ENCODE measurements at regions not wholly inside any gene's neighbourhood (a gene's known extent, or its start where the extent isn't known, plus 50 kb on each side); places are given as distances from the start of the nearest gene placed in this dataset.
A peak's percentile ranks its signal among the peaks of the same experiment; 100 is the strongest.

DNA sequence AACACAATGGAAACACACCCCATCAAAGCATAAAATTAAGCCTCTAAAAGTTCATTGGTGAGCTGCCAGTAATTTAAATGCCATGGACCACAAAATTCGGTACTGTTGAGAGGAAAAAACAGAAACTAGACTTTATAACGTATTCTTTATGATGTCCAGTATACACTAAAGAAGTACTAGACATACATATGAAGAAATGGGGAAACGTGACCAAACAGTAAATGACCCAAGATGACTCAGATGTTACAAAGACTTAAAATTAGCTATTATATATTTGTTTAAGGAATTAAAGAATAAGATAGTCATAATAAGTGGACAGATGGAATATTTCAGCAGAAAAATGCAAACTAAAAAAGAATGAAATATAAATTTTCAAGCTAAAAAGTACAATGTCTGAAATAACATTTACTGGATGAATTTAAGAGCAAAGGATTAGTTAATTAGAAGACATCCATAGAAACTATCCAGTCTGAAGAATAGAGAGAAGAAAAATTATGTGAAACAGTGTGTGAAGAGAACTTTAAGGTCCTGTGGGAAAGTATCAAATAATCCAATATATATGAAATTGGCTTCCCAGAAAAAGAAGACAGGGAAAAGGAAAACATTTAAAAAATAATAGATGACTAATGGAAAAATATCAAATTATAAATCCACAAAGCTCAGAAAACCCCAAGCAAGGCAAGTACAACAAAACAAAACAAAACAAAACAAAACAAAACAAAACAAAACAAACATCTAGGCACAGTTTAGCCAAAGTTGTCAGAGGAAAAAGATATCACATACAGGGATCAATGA lies 69.4 kb downstream of the SAMD9 start:
- Mint-ChIP-seq H3K36me3 (ENCODE audit: insufficient read depth in 2 of 2) (no peaks in the 10 kb centered on the region), H3K4me1 (ENCODE audit: low read depth) (peaks cover 17% of the 10 kb centered on the region), H3K27me3 (ENCODE audit: low read depth) (peaks cover 14% of the 10 kb centered on the region), H3K27ac (no peak overlapping the region), H3K9me3 (no peaks in the 10 kb centered on the region), H3K4me3 (no peak overlapping the region)
- no peak for ATAC-seq (replicated peaks in 1 of 2)
- no peak for DNase-seq

DNA sequence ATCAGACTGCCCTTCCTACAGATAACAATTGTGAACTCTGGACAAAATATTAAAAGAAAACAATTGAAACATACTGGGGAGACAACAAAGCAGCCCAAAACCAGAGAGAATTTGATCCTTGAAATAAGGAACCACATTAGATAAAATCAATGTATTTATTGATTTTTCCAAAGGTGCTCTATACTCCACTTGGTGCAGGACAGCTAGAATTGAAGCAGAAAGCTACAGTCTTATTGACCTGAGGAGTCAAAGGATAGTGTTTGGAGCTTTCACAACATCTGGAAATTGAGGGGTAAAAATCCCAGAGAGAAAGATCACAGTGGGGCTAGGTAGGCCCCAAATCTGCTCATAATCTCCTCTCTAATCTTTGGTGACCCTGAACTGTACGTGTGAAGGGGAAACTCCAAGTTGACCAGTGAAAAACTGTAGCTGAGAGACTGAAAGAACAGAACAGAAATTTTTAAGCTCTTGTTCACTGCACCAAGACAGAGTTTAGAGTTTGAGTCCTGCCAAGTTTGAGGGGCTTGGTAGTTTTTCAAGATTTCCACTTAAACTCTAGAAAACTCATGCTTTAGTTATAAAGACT lies 70.2 kb downstream of the SAMD9 start:
- H3K27ac Mint-ChIP-seq: no peak overlapping the region
- H3K36me3 Mint-ChIP-seq (ENCODE audit: insufficient read depth in 2 of 2): no peaks in the 10 kb centered on the region
- H3K27me3 Mint-ChIP-seq (ENCODE audit: low read depth): peaks cover 14% of the 10 kb centered on the region
- no peaks in the 10 kb centered on the region for H3K9me3 Mint-ChIP-seq
- DNase-seq (no peak), ATAC-seq (replicated peaks in 1 of 2) (no peak)
- peaks cover 12% of the 10 kb centered on the region for H3K4me1 Mint-ChIP-seq (ENCODE audit: low read depth)
- H3K4me3 Mint-ChIP-seq: no peak overlapping the region

- Mint-ChIP-seq H3K9me3 (no peaks in the 10 kb centered on the region), H3K27me3 (ENCODE audit: low read depth) (peaks cover 14% of the 10 kb centered on the region), H3K4me1 (ENCODE audit: low read depth) (peaks cover 10% of the 10 kb centered on the region), H3K4me3 (no peak overlapping the region), H3K36me3 (ENCODE audit: insufficient read depth in 2 of 2) (no peaks in the 10 kb centered on the region), H3K27ac (no peak overlapping the region)
- ATAC-seq (replicated peaks in 1 of 2) (no peak), DNase-seq (no peak)
Observed at GRCh38 chr7:93046641-93047040, 71.1 kb downstream of the SAMD9 start.

DNA sequence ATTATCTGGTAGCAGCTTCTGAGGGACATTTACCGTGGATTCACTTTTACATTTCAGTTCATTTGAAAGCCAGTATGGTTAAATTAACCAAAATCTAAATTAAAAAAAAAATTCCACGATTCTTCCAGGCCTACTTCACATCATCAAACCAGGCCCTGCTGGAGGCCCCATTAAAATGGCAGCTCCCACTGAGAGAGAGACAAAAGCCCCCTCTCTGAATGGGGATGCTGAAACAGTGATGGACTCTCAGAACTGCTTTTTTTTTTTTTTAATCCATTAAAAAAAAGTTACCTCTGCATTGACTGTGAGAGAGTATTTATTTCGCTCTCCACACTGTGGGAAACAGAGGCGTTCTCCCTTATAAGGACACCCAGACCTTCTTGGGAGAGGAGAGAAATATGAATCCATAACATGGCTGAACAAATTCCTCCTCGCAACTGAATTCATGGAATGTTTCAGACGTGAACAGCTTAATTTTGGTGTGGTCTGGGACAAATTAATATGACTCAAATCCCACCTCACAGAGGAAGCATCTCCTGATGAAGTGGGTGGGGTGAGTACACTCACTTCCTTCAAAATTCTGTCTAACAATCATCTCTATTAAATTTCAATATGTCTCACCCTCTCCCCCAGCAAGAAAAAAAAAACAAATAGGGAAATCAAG lies 73.5 kb downstream of the SAMD9 start:
- H3K36me3 Mint-ChIP-seq (ENCODE audit: insufficient read depth in 2 of 2): no peaks in the 10 kb centered on the region
- ATAC-seq (replicated peaks in 1 of 2) (no peak), DNase-seq (no peak)
- peaks cover 16% of the 10 kb centered on the region for H3K4me1 Mint-ChIP-seq (ENCODE audit: low read depth)
- peaks cover 14% of the 10 kb centered on the region for H3K27me3 Mint-ChIP-seq (ENCODE audit: low read depth)
- H3K27ac Mint-ChIP-seq: no peak overlapping the region
- no peaks in the 10 kb centered on the region for H3K9me3 Mint-ChIP-seq
- H3K4me3 Mint-ChIP-seq: no peak overlapping the region

GRCh38 chr7:93043385-93043985 lies 74.3 kb downstream of the SAMD9 start:
- peaks cover 14% of the 10 kb centered on the region for H3K27me3 Mint-ChIP-seq (ENCODE audit: low read depth)
- no peaks in the 10 kb centered on the region for H3K9me3 Mint-ChIP-seq
- DNase-seq: no peak
- H3K4me3 Mint-ChIP-seq: no peak overlapping the region
- no peak overlapping the region for H3K27ac Mint-ChIP-seq
- H3K36me3 Mint-ChIP-seq (ENCODE audit: insufficient read depth in 2 of 2): peaks cover 0 to under 1% of the 10 kb centered on the region in 2 donors
- peaks cover 22% of the 10 kb centered on the region for H3K4me1 Mint-ChIP-seq (ENCODE audit: low read depth)
- no peak for ATAC-seq (replicated peaks in 1 of 2)

DNA sequence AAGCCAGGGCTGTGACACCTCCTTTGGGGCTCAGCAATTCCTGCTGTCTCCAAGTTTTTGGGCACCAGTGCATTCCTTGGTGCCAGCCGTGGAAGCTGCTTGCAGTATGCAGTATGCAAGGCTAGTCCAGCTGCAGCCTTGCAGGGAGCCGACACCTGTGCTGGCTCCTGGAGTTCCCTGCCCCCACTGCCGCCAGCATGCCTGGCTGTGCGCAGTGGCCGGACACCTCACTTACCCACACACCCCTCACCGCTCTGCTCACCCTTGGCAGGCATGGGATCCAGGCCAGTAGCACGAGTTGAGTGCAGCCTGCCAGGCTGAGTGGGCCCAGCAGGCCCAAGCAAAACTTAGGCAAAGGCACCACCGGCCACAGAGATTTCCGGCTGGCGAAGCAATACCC lies 77.4 kb downstream of the SAMD9 start:
- Mint-ChIP-seq H3K36me3 (ENCODE audit: insufficient read depth in 2 of 2) (peaks cover 2 to 3% of the 10 kb centered on the region in 2 donors), H3K4me3 (no peak overlapping the region), H3K27me3 (ENCODE audit: low read depth) (no peaks in the 10 kb centered on the region), H3K27ac (no peak overlapping the region), H3K4me1 (ENCODE audit: low read depth) (peaks cover 41% of the 10 kb centered on the region), H3K9me3 (peaks cover 1 to 2% of the 10 kb centered on the region in 2 donors)
- DNase-seq (no peak), ATAC-seq (replicated peaks in 1 of 2) (no peak)

DNA sequence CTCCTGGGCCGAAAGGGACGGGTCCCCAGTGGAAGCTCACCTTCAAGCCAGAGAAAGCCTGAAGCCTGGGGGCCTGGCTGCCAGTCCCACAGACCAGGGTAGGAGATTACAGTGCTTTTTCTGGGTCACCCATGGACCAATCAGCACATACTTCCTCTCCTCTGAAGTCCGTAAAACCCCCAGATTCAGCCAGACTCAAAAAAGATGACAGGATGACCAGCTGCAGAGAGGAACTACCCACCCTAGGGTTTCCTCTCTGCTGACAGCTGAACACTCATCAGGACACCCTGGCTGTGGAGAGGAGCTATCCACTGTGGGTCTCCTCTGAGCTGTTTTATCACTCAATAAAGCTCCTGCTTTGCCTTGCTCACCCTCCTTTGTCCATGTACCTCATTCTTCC lies 78.0 kb downstream of the SAMD9 start:
- peaks cover 3% of the 10 kb centered on the region in 2 donors for H3K9me3 Mint-ChIP-seq
- no peak overlapping the region for H3K4me3 Mint-ChIP-seq
- H3K36me3 Mint-ChIP-seq (ENCODE audit: insufficient read depth in 2 of 2): peaks cover 2 to 4% of the 10 kb centered on the region in 2 donors
- peaks cover 41% of the 10 kb centered on the region for H3K4me1 Mint-ChIP-seq (ENCODE audit: low read depth)
- no peak overlapping the region for H3K27ac Mint-ChIP-seq
- DNase-seq (no peak), ATAC-seq (replicated peaks in 1 of 2) (no peak)
- H3K27me3 Mint-ChIP-seq (ENCODE audit: low read depth): no peaks in the 10 kb centered on the region

GRCh38 chr7:93039282-93039681 lies 78.5 kb downstream of the SAMD9 start:
- Mint-ChIP-seq H3K27ac (no peak overlapping the region), H3K27me3 (ENCODE audit: low read depth) (no peaks in the 10 kb centered on the region), H3K4me3 (no peak overlapping the region), H3K4me1 (ENCODE audit: low read depth) (peaks cover 41% of the 10 kb centered on the region), H3K36me3 (ENCODE audit: insufficient read depth in 2 of 2) (peaks cover 2 to 4% of the 10 kb centered on the region in 2 donors), H3K9me3 (peaks cover 3% of the 10 kb centered on the region in 2 donors)
- DNase-seq (no peak), ATAC-seq (replicated peaks in 1 of 2) (no peak)

- DNase-seq (peak; percentile 59 to 63), ATAC-seq (replicated peaks in 1 of 2) (peak; percentile 95 to 98)
- Mint-ChIP-seq H3K9me3 (peaks cover 6 to 8% of the 10 kb centered on the region in 2 donors), H3K4me3 (peak overlapping the region in 1 of 2 donors; percentile 66), H3K4me1 (ENCODE audit: low read depth) (peaks cover 41% of the 10 kb centered on the region), H3K27me3 (ENCODE audit: low read depth) (no peaks in the 10 kb centered on the region), H3K36me3 (ENCODE audit: insufficient read depth in 2 of 2) (peaks cover 4 to 16% of the 10 kb centered on the region in 2 donors), H3K27ac (peak overlapping the region; percentile 71)
Observed at GRCh38 chr7:93036807-93037206, 81.0 kb downstream of the SAMD9 start.

GRCh38 chr7:93036149-93036640 lies 81.6 kb downstream of the SAMD9 start:
- Mint-ChIP-seq H3K27ac (peak overlapping the region; percentile 71), H3K36me3 (ENCODE audit: insufficient read depth in 2 of 2) (peaks cover 7 to 20% of the 10 kb centered on the region in 2 donors), H3K4me1 (ENCODE audit: low read depth) (peaks cover 41% of the 10 kb centered on the region), H3K27me3 (ENCODE audit: low read depth) (no peaks in the 10 kb centered on the region), H3K4me3 (no peak overlapping the region), H3K9me3 (peaks cover 9 to 11% of the 10 kb centered on the region in 2 donors)
- no peak for DNase-seq
- peak; percentile 38 to 44 for ATAC-seq (replicated peaks in 1 of 2)

DNA sequence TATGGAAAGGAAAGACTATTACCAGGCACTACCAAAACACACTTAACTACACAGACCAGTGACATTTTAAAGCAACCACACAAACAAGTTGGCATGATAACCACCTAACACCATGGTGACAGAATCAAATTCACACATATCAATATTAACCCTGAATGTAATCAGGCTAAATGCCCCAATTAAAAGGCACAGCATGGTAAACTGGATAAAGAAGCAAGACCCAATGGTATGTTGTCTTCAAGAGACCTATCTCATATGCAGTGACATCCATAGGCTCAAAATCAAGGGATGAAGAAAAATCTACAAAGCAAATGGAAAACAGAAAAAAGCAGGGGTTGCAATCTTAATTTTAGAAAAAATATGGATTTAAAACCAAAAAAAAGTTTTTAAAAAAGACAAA lies 86.0 kb downstream of the SAMD9 start:
- peaks cover 11 to 27% of the 10 kb centered on the region in 2 donors for H3K36me3 Mint-ChIP-seq (ENCODE audit: insufficient read depth in 2 of 2)
- H3K4me1 Mint-ChIP-seq (ENCODE audit: low read depth): peaks cover 20% of the 10 kb centered on the region
- H3K9me3 Mint-ChIP-seq: peaks cover 11% of the 10 kb centered on the region in 2 donors
- no peaks in the 10 kb centered on the region for H3K27me3 Mint-ChIP-seq (ENCODE audit: low read depth)
- no peak overlapping the region for H3K4me3 Mint-ChIP-seq
- no peak for ATAC-seq (replicated peaks in 1 of 2)
- DNase-seq: no peak
- no peak overlapping the region for H3K27ac Mint-ChIP-seq

- Mint-ChIP-seq H3K27me3 (ENCODE audit: low read depth) (no peaks in the 10 kb centered on the region), H3K27ac (no peak overlapping the region), H3K4me1 (ENCODE audit: low read depth) (peaks cover 21% of the 10 kb centered on the region), H3K36me3 (ENCODE audit: insufficient read depth in 2 of 2) (peaks cover 8 to 27% of the 10 kb centered on the region in 2 donors), H3K4me3 (no peak overlapping the region), H3K9me3 (peaks cover 11% of the 10 kb centered on the region in 2 donors)
- DNase-seq (no peak), ATAC-seq (replicated peaks in 1 of 2) (no peak)
Observed at GRCh38 chr7:93030605-93031225, 87.1 kb downstream of the SAMD9 start.
